ENCODE measurements at regions not wholly inside any gene's neighbourhood (a gene's known extent, or its start where the extent isn't known, plus 50 kb on each side); places are given as distances from the start of the nearest gene placed in this dataset.
"Not testable (repeated sequence)": the region's sequence is repeated elsewhere in the genome, so short reads cannot be mapped to it uniquely, and the experiment has no call there.

DNA sequence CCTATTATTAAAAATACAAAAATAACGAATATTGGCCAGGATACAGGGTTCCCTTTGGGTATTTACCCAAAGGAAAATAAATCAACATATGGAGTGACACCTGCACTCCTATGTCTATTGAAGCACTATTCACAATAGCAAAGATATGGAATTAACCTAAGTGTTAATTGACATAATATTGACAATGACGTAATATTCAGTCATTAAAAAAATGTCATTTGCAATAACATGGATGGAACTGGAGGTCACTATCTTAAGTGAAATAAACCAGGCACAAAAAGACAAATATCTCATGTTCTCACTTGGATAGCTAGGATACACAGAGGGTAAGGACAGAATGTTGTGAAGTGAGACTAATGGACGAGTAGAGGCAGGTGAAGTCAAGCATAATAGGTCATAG lies 326.3 kb upstream of the PTGER4 start:
- Mint-ChIP-seq H3K4me3 (no peak overlapping the region), H3K36me3 (peaks cover 28% of the 10 kb centered on the region), H3K4me1 (peaks cover 11% of the 10 kb centered on the region), H3K9me3 (ENCODE audit: low read depth) (peaks cover 20% of the 10 kb centered on the region), H3K27me3 (no peaks in the 10 kb centered on the region), H3K27ac (no peak overlapping the region)
- ATAC-seq, result no peak
- CTCF ChIA-PET, result no interaction called here
- DNase-seq, result no peak

DNA sequence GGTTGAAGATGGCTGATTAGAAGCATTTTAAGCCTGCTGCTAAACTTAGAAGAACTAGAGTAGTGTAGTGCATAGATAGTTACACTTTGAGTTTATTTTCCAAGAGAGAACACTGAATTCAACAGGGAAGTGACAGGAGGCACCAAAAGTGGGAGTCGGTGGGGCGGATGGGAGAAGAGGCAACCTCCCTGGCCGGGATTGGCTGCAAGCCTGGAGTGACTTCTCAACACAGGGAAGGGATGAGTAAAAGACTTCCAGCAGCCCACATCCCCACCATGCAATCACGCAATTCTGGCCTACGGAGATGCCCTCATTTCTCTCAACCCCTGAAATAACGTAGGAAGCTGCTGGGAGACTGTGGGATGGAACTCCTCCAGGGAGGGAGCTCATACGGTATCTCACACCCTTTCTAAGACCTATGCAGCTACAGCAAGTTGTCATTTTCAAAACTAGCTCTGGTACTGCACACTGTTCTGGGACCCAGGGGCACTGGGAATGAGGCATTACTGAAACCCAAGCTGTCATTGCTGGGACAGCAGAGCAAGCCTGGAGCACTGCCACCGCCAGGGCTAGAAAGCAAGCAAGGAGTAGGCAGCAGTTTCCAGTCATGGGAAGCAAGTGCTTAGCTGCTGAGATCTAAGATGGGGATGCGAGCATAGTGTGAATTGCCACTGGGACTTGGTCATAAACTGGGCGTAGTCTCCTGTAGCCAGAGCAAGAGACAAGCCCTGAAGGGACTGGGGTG lies 331.6 kb upstream of the PTGER4 start:
- Mint-ChIP-seq H3K36me3 (peaks cover 33% of the 10 kb centered on the region), H3K27ac (no peak overlapping the region), H3K4me3 (no peak overlapping the region), H3K27me3 (no peaks in the 10 kb centered on the region), H3K4me1 (peaks cover 6% of the 10 kb centered on the region), H3K9me3 (ENCODE audit: low read depth) (peaks cover 20% of the 10 kb centered on the region)
- CTCF ChIA-PET, result no interaction called here
- ATAC-seq (no peak), DNase-seq (no peak)

DNA sequence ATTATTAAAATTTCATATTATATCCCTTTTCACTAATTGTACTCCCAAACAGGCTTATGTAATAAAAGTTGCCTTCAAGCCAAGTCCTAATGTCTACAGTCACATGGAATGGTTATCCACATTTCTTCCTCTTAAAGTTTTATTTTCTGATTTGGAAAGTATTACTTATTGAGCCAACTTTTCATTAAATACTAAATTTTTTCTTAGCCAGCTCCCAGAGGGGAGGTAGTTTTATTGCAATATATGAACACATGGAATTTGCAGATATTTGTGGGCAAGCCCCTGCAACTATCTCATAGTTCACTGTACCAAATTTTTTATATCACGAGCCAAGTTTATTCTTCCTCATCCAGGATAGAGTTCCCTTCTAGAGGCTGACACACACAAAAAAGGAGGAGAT lies 332.8 kb upstream of the PTGER4 start:
- H3K27me3 Mint-ChIP-seq, result no peaks in the 10 kb centered on the region
- no peak overlapping the region for H3K27ac Mint-ChIP-seq
- CTCF ChIA-PET, result no interaction called here
- no peak for DNase-seq
- peaks cover 23% of the 10 kb centered on the region for H3K9me3 Mint-ChIP-seq (ENCODE audit: low read depth)
- H3K4me3 Mint-ChIP-seq, result no peak overlapping the region
- no peak for ATAC-seq
- peaks cover 32% of the 10 kb centered on the region for H3K36me3 Mint-ChIP-seq
- peaks cover 6% of the 10 kb centered on the region for H3K4me1 Mint-ChIP-seq

DNA sequence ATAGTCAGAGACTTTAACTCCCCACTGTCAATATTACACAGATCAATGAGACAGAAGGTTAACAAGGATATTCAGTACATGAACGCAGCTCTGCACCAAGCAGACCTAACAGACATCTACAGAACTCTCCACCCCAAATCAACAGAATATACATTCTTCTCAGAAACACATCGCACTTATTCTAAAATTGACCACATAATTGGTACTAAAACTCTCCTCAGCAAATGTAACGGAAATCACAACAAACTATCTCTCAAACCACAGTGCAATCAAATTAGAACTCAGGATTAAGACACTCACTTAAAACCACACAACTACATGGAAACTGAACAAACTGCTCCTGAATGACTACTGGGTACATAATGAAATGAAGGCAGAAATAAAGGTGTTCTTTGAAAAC lies 341.3 kb upstream of the PTGER4 start:
- H3K36me3 Mint-ChIP-seq, result peaks cover 54% of the 10 kb centered on the region
- H3K9me3 Mint-ChIP-seq (ENCODE audit: low read depth), result not testable (repeated sequence)

DNA sequence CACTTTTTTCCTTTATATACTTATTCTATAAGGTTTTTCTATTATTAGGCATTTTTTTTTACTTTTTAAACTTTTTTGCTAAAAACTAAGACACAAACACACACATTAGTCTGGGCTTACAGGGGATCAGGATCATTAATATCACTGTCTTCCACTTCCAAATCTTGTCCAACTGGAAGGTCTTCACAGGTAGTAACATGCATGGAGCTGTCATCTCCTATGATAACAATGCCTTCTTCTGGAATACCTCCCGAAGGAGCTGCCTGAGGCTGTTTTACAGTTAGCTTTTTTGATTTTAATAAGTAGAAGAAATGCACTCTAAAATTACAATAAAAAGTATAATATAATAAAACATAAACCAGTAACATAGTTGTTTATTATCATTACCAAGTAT lies 345.5 kb upstream of the PTGER4 start:
- ATAC-seq (no peak), DNase-seq (no peak)
- H3K9me3 Mint-ChIP-seq (ENCODE audit: low read depth), result peaks cover 6% of the 10 kb centered on the region
- H3K4me3 Mint-ChIP-seq, result no peak overlapping the region
- no peaks in the 10 kb centered on the region for H3K27me3 Mint-ChIP-seq
- no peak overlapping the region for H3K27ac Mint-ChIP-seq
- H3K36me3 Mint-ChIP-seq, result peaks cover 44% of the 10 kb centered on the region
- CTCF ChIA-PET, result interaction anchor here (0.9 kb wide), 1 partner anchor 10 kb away, joined by 3 read pairs; no protein-coding TSS in a partner anchor
- peaks cover 54% of the 10 kb centered on the region for H3K4me1 Mint-ChIP-seq

More for the DNA sequence above, 341.3 kb upstream of the PTGER4 start:
- Mint-ChIP-seq H3K27ac (peak overlapping the region; percentile 81), H3K4me3 (peak overlapping the region; percentile 20), H3K4me1 (peaks cover 49% of the 10 kb centered on the region)
- CTCF ChIA-PET, DNase-seq, H3K27me3 Mint-ChIP-seq: not testable (repeated sequence)
- peak; percentile 20 for ATAC-seq

DNA sequence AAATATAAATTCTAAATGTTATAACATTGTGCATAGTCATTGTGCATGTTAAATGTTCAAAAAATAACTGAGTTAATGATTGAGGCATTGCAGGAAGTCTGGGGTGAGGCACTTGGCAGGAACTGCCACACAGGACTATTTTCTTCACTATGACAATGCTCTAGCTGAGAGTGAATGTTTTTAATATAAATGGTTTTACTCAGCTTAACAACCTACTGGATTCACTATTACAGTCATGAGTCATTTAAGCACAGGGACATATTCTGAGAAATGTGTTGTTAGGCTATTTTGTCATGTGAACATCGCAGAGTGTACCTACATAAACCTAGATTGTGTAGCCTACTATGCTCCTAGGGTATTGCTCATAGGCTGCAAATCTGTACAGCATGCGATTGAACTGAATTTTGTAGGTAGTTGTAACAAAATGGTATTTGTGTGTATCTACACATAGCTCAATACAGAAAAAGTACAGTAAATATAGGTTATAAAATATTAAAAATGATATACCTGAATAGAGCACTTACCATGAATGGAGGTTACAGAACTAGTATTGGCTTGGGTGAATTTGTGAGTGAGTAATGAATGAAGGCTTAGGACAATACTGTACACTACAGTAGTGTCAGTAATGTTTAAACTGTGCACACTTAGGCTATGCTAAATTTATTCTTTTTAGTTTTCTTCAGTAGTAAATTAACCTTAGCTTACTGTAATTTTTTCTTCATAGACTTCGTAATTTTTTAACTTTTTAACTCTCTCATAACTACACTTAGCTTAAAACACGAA lies 346.1 kb upstream of the PTGER4 start:
- CTCF ChIA-PET, result no interaction called here
- Mint-ChIP-seq H3K36me3 (peaks cover 40% of the 10 kb centered on the region), H3K27me3 (no peaks in the 10 kb centered on the region), H3K27ac (no peak overlapping the region), H3K9me3 (ENCODE audit: low read depth) (peaks cover 6% of the 10 kb centered on the region), H3K4me3 (no peak overlapping the region), H3K4me1 (peaks cover 48% of the 10 kb centered on the region)
- DNase-seq (peak; percentile 53), ATAC-seq (peak; percentile 97)

DNA sequence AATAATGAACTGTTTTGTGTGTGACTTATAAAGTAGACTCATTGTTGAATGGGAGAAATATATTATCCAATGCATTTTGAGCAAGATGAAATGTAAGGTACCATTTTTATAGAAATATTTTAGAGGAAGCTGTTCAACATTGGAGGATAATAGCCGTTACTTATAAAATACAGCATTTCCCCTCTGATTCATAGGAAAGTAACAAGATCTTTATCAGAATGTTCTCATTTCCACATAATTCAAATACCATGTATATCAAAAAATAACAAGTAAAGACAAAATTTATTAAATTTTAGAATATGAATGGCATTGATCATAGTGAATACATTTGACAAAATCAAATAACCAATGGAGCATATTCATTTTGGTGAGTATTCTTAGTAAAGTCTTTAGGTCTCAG lies 346.7 kb upstream of the PTGER4 start:
- Mint-ChIP-seq H3K27me3 (no peaks in the 10 kb centered on the region), H3K9me3 (ENCODE audit: low read depth) (peaks cover 6% of the 10 kb centered on the region), H3K4me3 (no peak overlapping the region), H3K4me1 (peaks cover 41% of the 10 kb centered on the region), H3K36me3 (peaks cover 36% of the 10 kb centered on the region), H3K27ac (no peak overlapping the region)
- ATAC-seq (no peak), DNase-seq (no peak)
- CTCF ChIA-PET, result no interaction called here

DNA sequence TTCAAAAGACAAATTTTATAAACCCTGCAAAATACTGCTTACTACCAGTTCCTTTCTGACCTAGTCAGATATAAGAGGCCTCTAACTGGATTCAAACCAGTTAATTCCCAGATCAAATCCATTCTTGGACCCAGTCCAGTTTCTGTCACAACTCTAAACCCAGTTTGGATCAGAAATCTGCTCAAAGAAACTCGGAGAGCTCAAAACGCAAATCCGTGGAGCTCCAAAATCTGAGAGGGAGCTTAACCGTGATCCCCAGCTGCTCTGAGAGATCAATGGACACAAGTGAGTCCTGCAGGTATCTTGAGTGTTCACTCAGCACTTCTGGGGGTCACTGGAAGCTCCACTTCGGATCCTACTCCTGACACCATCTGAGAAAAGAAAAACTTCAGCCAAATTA lies 348.1 kb upstream of the PTGER4 start:
- CTCF ChIA-PET, result no interaction called here
- peaks cover 26% of the 10 kb centered on the region for H3K36me3 Mint-ChIP-seq
- H3K9me3 Mint-ChIP-seq (ENCODE audit: low read depth), result peaks cover 3% of the 10 kb centered on the region
- no peaks in the 10 kb centered on the region for H3K27me3 Mint-ChIP-seq
- DNase-seq, result no peak
- H3K27ac Mint-ChIP-seq, result no peak overlapping the region
- peaks cover 28% of the 10 kb centered on the region for H3K4me1 Mint-ChIP-seq
- no peak for ATAC-seq
- no peak overlapping the region for H3K4me3 Mint-ChIP-seq

DNA sequence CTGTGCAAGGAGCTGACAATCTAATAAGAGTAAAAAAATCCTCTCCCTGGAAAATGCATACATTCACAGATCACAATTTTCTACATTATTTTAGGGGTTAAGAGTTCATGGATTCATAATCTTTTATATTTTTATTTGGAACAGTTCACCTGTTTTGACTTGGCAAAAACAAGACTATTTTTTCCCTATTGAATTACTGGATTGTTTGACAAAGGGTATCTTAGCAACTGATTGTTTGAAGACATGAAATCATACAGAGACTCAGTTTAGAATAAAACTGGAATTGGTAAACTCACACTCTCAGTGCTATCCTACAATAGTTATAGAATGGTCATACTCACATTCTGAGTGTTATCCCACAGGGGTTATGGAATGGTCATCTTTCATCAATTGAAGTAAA lies 358.2 kb upstream of the PTGER4 start:
- no peak for ATAC-seq
- no peaks in the 10 kb centered on the region for H3K27me3 Mint-ChIP-seq
- no peak overlapping the region for H3K4me3 Mint-ChIP-seq
- CTCF ChIA-PET, result no interaction called here
- H3K27ac Mint-ChIP-seq, result no peak overlapping the region
- no peak for DNase-seq
- peaks cover 11% of the 10 kb centered on the region for H3K4me1 Mint-ChIP-seq
- H3K36me3 Mint-ChIP-seq, result peaks cover 20% of the 10 kb centered on the region
- H3K9me3 Mint-ChIP-seq (ENCODE audit: low read depth), result peaks cover 4% of the 10 kb centered on the region

DNA sequence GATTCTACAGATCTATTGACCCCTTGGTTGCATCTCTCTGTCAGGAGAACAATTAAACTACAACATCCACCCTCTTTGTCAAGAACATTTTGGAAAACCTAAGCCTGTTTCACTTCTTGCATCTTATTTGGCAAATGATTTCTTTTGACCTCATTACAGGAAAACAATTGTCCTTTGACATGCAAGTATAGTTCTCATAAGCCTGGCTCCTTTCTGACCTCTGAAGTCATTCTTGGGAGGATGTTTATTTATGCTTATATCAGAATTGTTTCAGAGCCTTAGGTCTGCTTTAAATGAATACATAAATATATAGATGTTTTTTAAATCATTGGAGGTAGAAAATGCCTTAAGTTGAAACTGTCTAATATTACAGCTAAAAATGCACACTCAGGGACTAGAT lies 361.3 kb upstream of the PTGER4 start:
- Mint-ChIP-seq H3K9me3 (ENCODE audit: low read depth) (peaks cover 2% of the 10 kb centered on the region), H3K36me3 (peaks cover 4% of the 10 kb centered on the region), H3K27ac (no peak overlapping the region), H3K4me3 (no peak overlapping the region), H3K27me3 (no peaks in the 10 kb centered on the region), H3K4me1 (peaks cover 1% of the 10 kb centered on the region)
- ATAC-seq, result no peak
- DNase-seq, result no peak
- CTCF ChIA-PET, result no interaction called here

DNA sequence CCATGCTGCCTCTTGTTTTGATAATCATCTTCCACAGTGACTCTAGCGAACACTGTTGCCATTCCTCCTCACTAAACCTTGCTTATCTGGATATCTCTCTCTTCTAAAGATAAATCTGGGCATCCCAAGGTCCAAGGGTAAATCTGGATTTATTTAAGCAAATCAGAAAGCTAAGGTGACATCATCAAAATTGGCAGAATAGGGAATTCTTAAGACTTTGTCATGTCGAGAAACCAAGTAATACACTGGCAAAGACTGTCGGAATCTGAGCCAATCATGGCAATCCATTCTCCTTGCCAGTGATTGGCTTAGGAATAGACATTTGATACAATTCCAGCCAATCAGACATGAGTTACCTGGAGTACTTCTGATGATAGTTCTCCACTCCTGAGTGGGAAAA lies 362.7 kb upstream of the PTGER4 start:
- CTCF ChIA-PET, result interaction anchor here (0.6 kb wide), 1 partner anchor 72 kb away, joined by 3 read pairs; no protein-coding TSS in a partner anchor

DNA sequence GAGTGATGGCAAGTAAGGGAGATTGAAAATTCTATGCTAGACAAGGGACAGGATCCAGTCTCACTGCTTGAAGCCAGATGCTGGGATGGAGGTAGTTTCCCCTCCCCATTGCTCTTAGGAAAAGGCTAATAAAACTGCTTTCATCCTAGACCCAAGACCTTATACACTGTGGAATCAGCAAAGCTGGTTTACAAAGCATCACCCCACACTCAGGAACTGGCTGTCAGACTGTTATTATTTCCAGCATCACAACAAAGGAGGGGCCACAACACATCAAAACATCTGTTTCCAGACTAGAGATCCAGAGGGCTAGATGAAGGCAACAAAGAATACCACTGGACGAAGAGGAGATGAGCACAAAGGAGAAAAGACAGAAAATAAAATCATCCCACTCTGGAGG lies 364.6 kb upstream of the PTGER4 start:
- Mint-ChIP-seq H3K27ac (no peak overlapping the region), H3K9me3 (ENCODE audit: low read depth) (peaks cover 2% of the 10 kb centered on the region), H3K4me3 (no peak overlapping the region), H3K36me3 (no peaks in the 10 kb centered on the region), H3K27me3 (no peaks in the 10 kb centered on the region), H3K4me1 (no peaks in the 10 kb centered on the region)
- no peak for DNase-seq
- ATAC-seq, result no peak
- CTCF ChIA-PET, result no interaction called here

More for the DNA sequence above, 362.7 kb upstream of the PTGER4 start:
- ATAC-seq (no peak), DNase-seq (no peak)
- H3K4me3 Mint-ChIP-seq, result no peak overlapping the region
- no peaks in the 10 kb centered on the region for H3K27me3 Mint-ChIP-seq
- H3K9me3 Mint-ChIP-seq (ENCODE audit: low read depth), result peaks cover 2% of the 10 kb centered on the region
- H3K36me3 Mint-ChIP-seq, result no peaks in the 10 kb centered on the region
- H3K4me1 Mint-ChIP-seq, result no peaks in the 10 kb centered on the region
- H3K27ac Mint-ChIP-seq, result no peak overlapping the region

DNA sequence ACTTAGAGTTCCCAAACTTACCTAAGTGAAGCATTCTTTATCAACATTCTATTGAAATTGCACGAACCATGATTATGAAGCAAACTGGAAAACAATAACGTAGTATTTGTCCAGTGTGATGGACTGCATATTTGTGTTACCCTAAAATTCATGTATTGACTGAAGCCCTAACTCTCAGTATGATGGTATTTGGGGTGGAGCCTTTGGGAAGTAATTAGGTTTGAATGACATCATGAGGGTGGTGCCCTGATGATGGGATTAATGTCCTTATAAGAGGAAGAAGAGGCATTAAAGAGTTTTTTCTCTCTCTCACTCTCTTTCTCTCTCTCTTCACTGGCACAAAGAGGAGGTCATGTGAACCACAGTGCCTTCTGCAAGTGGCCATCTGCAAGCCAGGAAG lies 365.4 kb upstream of the PTGER4 start:
- Mint-ChIP-seq H3K27me3 (no peaks in the 10 kb centered on the region), H3K27ac (no peak overlapping the region), H3K4me3 (no peak overlapping the region), H3K4me1 (no peaks in the 10 kb centered on the region), H3K36me3 (peaks cover 1% of the 10 kb centered on the region), H3K9me3 (ENCODE audit: low read depth) (peaks cover 2% of the 10 kb centered on the region)
- CTCF ChIA-PET, result no interaction called here
- no peak for ATAC-seq
- DNase-seq, result no peak

DNA sequence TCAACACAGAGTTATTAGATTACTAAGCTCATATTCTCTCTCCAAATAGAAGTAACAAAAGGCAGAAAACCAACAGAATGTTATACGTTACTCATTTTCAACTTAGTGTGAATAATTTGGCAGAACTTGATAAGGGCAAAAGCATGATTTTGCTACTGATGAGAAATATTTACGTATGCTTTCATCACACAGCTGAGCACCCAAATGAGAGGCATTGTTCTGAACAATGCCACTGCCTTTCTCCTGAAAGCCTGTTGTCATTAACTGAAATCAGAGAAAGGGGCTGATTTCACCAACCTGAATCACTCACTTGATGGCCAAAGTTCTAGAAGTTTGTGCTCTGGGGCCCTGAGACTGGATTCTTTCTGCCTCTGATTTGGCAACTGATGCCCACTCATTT lies 367.5 kb upstream of the PTGER4 start:
- Mint-ChIP-seq H3K36me3 (peaks cover 1% of the 10 kb centered on the region), H3K27me3 (no peaks in the 10 kb centered on the region), H3K27ac (no peak overlapping the region), H3K4me3 (no peak overlapping the region), H3K9me3 (ENCODE audit: low read depth) (peaks cover 2% of the 10 kb centered on the region), H3K4me1 (peaks cover 10% of the 10 kb centered on the region)
- DNase-seq (no peak), ATAC-seq (no peak)
- CTCF ChIA-PET, result no interaction called here

Data from activated CD8-positive, alpha-beta memory T cell treated with anti-CD3 and anti-CD28 coated beads, Interleukin-2, amount 10 ng/mL, durations not matched to agents 7 days and 5 days (primary cell).